ENCODE measurements at regions not wholly inside any gene's neighbourhood (a gene's known extent, or its start where the extent isn't known, plus 50 kb on each side); places are given as distances from the start of the nearest gene placed in this dataset.

DNA sequence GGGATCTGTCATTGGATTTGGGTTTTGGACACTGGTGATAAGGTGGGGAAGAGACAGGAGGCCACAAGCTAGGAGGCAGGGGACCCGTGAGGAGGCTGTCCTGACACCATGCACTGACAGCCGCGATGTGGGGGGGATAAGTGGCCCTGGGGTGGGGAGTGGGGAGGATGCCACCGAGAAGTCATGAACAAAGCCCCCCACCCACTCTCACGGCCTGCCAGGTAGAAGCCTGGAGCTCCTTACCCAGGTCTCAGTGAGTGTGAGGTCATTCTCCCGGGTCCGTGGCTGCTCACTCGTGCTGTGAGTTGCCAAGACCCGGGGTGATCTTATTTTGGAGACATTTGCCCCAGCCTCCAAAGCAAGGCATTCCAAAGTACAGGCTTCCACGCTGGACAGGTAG, 165.9 kb upstream of the TNRC6C start:
- H3K4me3 ChIP-seq (ENCODE audit: low read length) = no peak overlapping the region
- no peaks in the 10 kb centered on the region for H3K36me3 ChIP-seq (ENCODE audit: low read depth, low read length)
- no peaks in the 10 kb centered on the region for H3K9me2 ChIP-seq (replicated peaks; ENCODE audit: low read length)
- H3K27ac ChIP-seq (ENCODE audit: low read length) = no peak overlapping the region
- no peaks in the 10 kb centered on the region for H3K9me3 ChIP-seq (ENCODE audit: low read length)
- DNase-seq (no peak), ATAC-seq (no peak)
- H2AFZ ChIP-seq (ENCODE audit: low read length) = no peak overlapping the region
- H3K4me2 ChIP-seq (ENCODE audit: low read length) = no peak overlapping the region
- no peaks in the 10 kb centered on the region for H4K20me1 ChIP-seq (ENCODE audit: low read length)
- CTCF ChIA-PET = no interaction called here
- POLR2A ChIA-PET (ENCODE audit: unreplicated experiment) = no interaction called here
- no peaks in the 10 kb centered on the region for H3F3A ChIP-seq (ENCODE audit: low read length, unreplicated experiment)
- no peak overlapping the region for H3K9ac ChIP-seq (ENCODE audit: low read length)
- BruUV-seq (replicated peaks) = no TSS peak
- no peaks in the 10 kb centered on the region for H3K79me2 ChIP-seq (ENCODE audit: low read length)
- H3K4me1 ChIP-seq (ENCODE audit: insufficient read depth, low read length) = no peaks in the 10 kb centered on the region
- intact Hi-C loops (cut with micrococcal nuclease) = no loop called here
- TF ChIP-seq, protein P1, sequence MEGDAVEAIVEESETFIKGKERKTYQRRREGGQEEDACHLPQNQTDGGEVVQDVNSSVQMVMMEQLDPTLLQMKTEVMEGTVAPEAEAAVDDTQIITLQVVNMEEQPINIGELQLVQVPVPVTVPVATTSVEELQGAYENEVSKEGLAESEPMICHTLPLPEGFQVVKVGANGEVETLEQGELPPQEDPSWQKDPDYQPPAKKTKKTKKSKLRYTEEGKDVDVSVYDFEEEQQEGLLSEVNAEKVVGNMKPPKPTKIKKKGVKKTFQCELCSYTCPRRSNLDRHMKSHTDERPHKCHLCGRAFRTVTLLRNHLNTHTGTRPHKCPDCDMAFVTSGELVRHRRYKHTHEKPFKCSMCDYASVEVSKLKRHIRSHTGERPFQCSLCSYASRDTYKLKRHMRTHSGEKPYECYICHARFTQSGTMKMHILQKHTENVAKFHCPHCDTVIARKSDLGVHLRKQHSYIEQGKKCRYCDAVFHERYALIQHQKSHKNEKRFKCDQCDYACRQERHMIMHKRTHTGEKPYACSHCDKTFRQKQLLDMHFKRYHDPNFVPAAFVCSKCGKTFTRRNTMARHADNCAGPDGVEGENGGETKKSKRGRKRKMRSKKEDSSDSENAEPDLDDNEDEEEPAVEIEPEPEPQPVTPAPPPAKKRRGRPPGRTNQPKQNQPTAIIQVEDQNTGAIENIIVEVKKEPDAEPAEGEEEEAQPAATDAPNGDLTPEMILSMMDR (conservative IDR thresholded peaks at IDR 0.05; ENCODE audit: low read depth, low read length) = no peak
- TF ChIP-seq EZH2phosphoT487 (IDR thresholded peaks at IDR 0.05; ENCODE audit: borderline replicate concordance, low read length) = no peak
- no peak for TF ChIP-seq EZH2 (IDR thresholded peaks at IDR 0.05; ENCODE audit: low read length, unreplicated experiment)
- peaks cover 83% of the 10 kb centered on the region for H3K27me3 ChIP-seq (ENCODE audit: low read length)

DNA sequence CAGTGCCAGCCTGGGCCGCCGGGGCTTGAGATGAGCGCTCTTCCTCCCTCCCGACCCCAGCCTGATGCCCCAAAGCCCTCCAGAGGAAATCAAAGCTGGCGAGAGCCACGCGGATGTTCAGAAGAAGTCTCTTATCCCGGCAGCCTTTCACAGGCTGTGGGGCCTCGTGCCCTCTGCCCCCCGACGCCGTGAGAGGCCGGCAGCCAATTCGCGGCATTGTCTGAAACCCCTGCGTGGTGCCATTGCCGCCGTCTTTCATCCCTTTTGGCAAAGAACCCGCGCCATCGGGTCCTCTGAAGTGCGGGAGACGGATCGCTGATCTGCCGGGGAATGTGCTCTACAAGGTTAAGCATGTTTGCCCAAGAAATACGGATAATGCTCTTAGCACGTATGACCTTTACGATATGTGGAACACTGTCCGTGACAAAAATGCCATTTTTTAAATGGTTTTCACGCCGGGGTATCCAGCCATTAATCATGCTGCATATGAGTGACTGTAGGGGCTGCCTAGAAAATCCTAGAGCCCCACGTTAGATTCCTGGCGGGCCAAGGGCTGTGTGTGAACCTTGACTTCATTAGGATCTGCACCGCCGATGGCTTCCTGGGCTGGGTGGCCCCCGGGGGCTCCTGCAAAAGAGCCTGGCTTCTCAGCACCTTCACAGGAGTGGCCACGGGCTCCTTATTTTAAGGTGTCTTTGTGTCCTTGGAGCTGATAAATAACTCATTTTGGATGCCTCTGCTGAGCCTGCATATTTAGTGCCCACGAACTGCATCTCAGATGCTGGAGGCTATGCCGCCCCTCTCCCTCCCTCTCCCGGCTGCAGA, 165.1 kb upstream of the TNRC6C start:
- ChIA-PET CTCF (no interaction called here), POLR2A (ENCODE audit: unreplicated experiment) (no interaction called here)
- H3K9ac ChIP-seq (ENCODE audit: low read length) = no peak overlapping the region
- H2AFZ ChIP-seq (ENCODE audit: low read length) = no peak overlapping the region
- H3K27me3 ChIP-seq (ENCODE audit: low read length) = peaks cover 85% of the 10 kb centered on the region
- ATAC-seq = no peak
- no peaks in the 10 kb centered on the region for H3K36me3 ChIP-seq (ENCODE audit: low read depth, low read length)
- DNase-seq = no peak
- no peaks in the 10 kb centered on the region for H3F3A ChIP-seq (ENCODE audit: low read length, unreplicated experiment)
- TF ChIP-seq EZH2phosphoT487 (IDR thresholded peaks at IDR 0.05; ENCODE audit: borderline replicate concordance, low read length) = no peak
- TF ChIP-seq EZH2 (IDR thresholded peaks at IDR 0.05; ENCODE audit: low read length, unreplicated experiment) = no peak
- TF ChIP-seq, protein P1 (conservative IDR thresholded peaks at IDR 0.05; ENCODE audit: low read depth, low read length) = no peak
- no peak overlapping the region for H3K4me2 ChIP-seq (ENCODE audit: low read length)
- H3K4me3 ChIP-seq (ENCODE audit: low read length) = no peak overlapping the region
- BruUV-seq (replicated peaks) = no TSS peak
- H3K9me3 ChIP-seq (ENCODE audit: low read length) = no peaks in the 10 kb centered on the region
- H3K27ac ChIP-seq (ENCODE audit: low read length) = no peak overlapping the region
- no peaks in the 10 kb centered on the region for H3K9me2 ChIP-seq (replicated peaks; ENCODE audit: low read length)
- H4K20me1 ChIP-seq (ENCODE audit: low read length) = no peaks in the 10 kb centered on the region
- intact Hi-C loops (cut with micrococcal nuclease) = no loop called here
- no peaks in the 10 kb centered on the region for H3K4me1 ChIP-seq (ENCODE audit: insufficient read depth, low read length)
- no peaks in the 10 kb centered on the region for H3K79me2 ChIP-seq (ENCODE audit: low read length)

DNA sequence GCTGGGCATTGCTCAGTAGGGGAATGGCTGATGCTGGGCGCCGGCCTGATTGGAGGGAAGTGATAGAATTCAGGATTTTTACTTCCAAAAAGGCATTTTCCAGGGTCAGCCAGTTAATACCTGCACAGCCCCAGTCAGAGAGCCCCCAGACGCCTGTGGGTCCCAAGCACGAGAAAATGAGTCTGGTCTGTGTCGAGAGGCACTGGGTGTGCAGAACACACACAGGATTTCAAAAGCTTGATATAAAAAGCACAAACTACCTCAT, 164.6 kb upstream of the TNRC6C start:
- no TSS peak for BruUV-seq (replicated peaks)
- Histone ChIP-seq H2AFZ (ENCODE audit: low read length) (no peak overlapping the region), H3F3A (ENCODE audit: low read length, unreplicated experiment) (no peaks in the 10 kb centered on the region), H3K9me2 (replicated peaks; ENCODE audit: low read length) (no peaks in the 10 kb centered on the region), H3K27ac (ENCODE audit: low read length) (no peak overlapping the region), H3K4me2 (ENCODE audit: low read length) (no peak overlapping the region), H3K4me1 (ENCODE audit: insufficient read depth, low read length) (no peaks in the 10 kb centered on the region), H3K36me3 (ENCODE audit: low read depth, low read length) (no peaks in the 10 kb centered on the region), H3K79me2 (ENCODE audit: low read length) (no peaks in the 10 kb centered on the region), H3K4me3 (ENCODE audit: low read length) (no peak overlapping the region), H3K27me3 (ENCODE audit: low read length) (peaks cover 87% of the 10 kb centered on the region), H4K20me1 (ENCODE audit: low read length) (no peaks in the 10 kb centered on the region), H3K9ac (ENCODE audit: low read length) (no peak overlapping the region), H3K9me3 (ENCODE audit: low read length) (no peaks in the 10 kb centered on the region)
- ChIA-PET POLR2A (ENCODE audit: unreplicated experiment) (no interaction called here), CTCF (no interaction called here)
- TF ChIP-seq EZH2 (IDR thresholded peaks at IDR 0.05; ENCODE audit: low read length, unreplicated experiment) = no peak
- TF ChIP-seq, protein P1 (conservative IDR thresholded peaks at IDR 0.05; ENCODE audit: low read depth, low read length) = no peak
- no peak for TF ChIP-seq EZH2phosphoT487 (IDR thresholded peaks at IDR 0.05; ENCODE audit: borderline replicate concordance, low read length)
- ATAC-seq (no peak), DNase-seq (no peak)
- intact Hi-C loops (cut with micrococcal nuclease) = no loop called here

All from PC-3 (cell line).